Testis (tissue), 2 donors: ENCODE measurements at regions not wholly inside any gene's neighbourhood (a gene's known extent, or its start where the extent isn't known, plus 50 kb on each side); places are given as distances from the start of the nearest gene placed in this dataset.

Source experiments
- CTCF ChIP-seq, 3 experiments: fragments of 450-650 bp in 2 of 3; fragments of 200-600 bp in 1 of 3; sonication (generic) in 1 of 3; IDR thresholded peaks; one replicate each; pipeline ENCODE4 v1.5.1; 2016 to 2019; ENCODE audit warnings: antibody characterized with exemption in 3 of 3, mild to moderate bottlenecking in 2 of 3, moderate library complexity in 1 of 3
- POLR2A ChIP-seq: fragments of 450-650 bp; IDR thresholded peaks from one replicate; pipeline ENCODE4 v1.6.1; 2017; ENCODE audit warnings: antibody characterized with exemption, mild to moderate bottlenecking, moderate library complexity

GRCh38 chr20:48471759-48472408, 355.9 kb downstream of the PREX1 start:
- TF ChIP-seq POLR2A (no peak), CTCF (IDR thresholded peaks at IDR 0.05) (no peak)
